ENCODE measurements at regions not wholly inside any gene's neighbourhood (a gene's known extent, or its start where the extent isn't known, plus 50 kb on each side); places are given as distances from the start of the nearest gene placed in this dataset.

DNA sequence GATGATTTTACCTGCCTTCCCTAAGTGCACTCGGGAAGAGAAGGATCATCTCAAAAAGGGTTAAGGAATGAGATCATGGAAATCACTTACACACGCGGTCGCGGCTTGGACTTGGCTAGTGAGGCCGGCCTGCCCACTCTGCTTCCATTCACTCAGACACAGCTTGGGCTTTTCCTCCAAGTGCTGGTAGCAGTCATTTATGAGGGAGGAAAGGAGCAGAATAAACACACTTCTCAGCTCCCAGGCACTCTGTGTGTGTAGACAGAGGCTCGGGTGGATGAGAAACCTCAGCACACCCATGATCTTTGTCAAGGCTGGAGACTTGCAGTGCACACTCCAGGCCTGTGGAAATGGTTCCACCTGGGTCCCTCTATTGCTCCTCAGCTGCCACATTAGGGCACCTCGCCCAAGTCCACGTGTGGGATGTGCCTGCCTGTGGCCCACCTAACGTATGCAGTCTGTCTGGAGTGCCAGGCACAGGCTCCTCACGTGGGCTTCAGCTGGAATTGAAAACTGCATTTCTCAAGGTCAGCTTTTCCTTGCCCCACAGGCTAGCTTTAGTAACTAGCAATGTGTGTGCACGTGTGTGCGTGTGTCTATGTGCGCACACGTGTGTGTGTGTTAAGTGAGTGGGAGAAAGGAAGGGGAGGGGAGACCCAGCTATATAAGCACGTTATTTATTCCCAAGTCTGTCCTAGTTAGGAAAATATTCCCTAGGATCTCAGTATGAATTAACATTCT is 288.4 kb downstream of the SOX11 start (continued):
- TF ChIP-seq SRF (IDR thresholded peaks at IDR 0.05; ENCODE audit: low read depth) (no peak), ZNF274 (IDR thresholded peaks at IDR 0.05; ENCODE audit: low read depth, low read length) (no peak), CEBPB (IDR thresholded peaks at IDR 0.05; ENCODE audit: low read depth) (no peak), EZH2 (IDR thresholded peaks at IDR 0.05) (no peak), YY1 (IDR thresholded peaks at IDR 0.05; ENCODE audit: extremely low read depth, insufficient replicate concordance, low read depth, low read length) (no peak), EGR1 (IDR thresholded peaks at IDR 0.05; ENCODE audit: low read depth) (no peak), POLR2A (IDR thresholded peaks at IDR 0.05; ENCODE audit: borderline replicate concordance, extremely low read depth, insufficient read depth, insufficient read length) (no peak)
- TF ChIP-seq, protein P1, sequence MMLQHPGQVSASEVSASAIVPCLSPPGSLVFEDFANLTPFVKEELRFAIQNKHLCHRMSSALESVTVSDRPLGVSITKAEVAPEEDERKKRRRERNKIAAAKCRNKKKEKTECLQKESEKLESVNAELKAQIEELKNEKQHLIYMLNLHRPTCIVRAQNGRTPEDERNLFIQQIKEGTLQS (IDR thresholded peaks at IDR 0.05) = no peak

DNA sequence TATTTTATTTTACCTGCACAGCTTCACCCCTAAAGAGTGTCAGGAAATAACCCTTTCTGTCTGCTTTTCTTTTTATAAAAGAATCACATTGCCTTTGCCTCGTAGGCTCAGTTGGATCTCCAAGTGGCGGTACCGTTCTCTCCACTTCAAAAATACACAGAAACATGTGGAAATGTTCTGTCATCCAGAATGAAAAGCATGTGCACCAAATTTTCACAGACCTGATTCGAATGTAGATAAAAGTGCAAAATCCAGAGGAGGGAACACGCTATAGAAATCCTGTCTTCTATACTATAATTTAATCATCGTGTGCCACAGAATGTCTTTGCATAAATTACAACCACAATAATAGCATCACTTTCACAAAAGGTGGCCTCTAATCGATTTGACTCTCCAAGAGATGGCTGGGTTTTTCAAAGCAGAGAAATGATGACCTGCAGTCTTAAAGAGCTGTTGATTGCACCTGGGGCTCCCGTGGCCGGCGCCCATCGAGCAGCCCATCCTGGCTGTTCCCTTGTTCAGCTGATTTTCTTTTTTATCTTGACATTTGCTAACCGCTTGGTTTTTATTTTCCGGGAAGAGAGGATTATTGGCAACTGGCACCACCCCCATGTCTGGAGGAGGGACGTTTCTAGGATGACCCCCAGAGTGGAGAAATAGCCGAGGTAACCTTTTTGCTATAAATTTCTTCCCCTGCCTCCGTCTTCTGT is 290.2 kb downstream of the SOX11 start:
- DNase-seq (ENCODE audit: low read depth, low spot score) (no peak), ATAC-seq (no peak)
- ChIA-PET CTCF (no interaction called here), POLR2A (no interaction called here), RAD21 (ENCODE audit: low non-redundant PET in 1 of 2, low total read pairs in 2 of 2, uncharacterized antibody in 2 of 2, unreplicated experiment in 2 of 2) (no interaction called here)
- H3K9me3 ChIP-seq (ENCODE audit: control insufficient read depth in 1 of 2, insufficient read depth in 1 of 2, low read depth in 1 of 2, low read length in 2 of 2) = peaks cover 0 to 14% of the 10 kb centered on the region in 2 experiments; a peak in 2 of 4 replicates
- TF ChIP-seq EZH2phosphoT487 (IDR thresholded peaks at IDR 0.05; ENCODE audit: borderline replicate concordance) (no peak), SRF (IDR thresholded peaks at IDR 0.05; ENCODE audit: low read depth) (no peak), RAD21 (IDR thresholded peaks at IDR 0.05; ENCODE audit: low read depth) (no peak), TCF7L2 (IDR thresholded peaks at IDR 0.05; ENCODE audit: borderline replicate concordance, extremely low read depth, insufficient read depth, insufficient read length) (no peak), CTCF (IDR thresholded peaks at IDR 0.05 in 2 of 3, conservative IDR thresholded peaks at IDR 0.05 in 1 of 3; ENCODE audit: borderline replicate concordance in 1 of 3, insufficient read depth in 1 of 3, low read depth in 2 of 3, low read length in 2 of 3) (no peak), ZBTB33 (IDR thresholded peaks at IDR 0.05; ENCODE audit: extremely low read depth, insufficient replicate concordance, low read length) (no peak), CBX3 (IDR thresholded peaks at IDR 0.05; ENCODE audit: low read depth) (no peak), ELF1 (IDR thresholded peaks at IDR 0.05; ENCODE audit: borderline replicate concordance, low read depth) (no peak), EGR1 (IDR thresholded peaks at IDR 0.05; ENCODE audit: low read depth) (no peak), SIN3A (IDR thresholded peaks at IDR 0.05; ENCODE audit: low read depth) (no peak), ZNF274 (IDR thresholded peaks at IDR 0.05; ENCODE audit: low read depth, low read length) (no peak), YY1 (IDR thresholded peaks at IDR 0.05; ENCODE audit: extremely low read depth, insufficient replicate concordance, low read depth, low read length) (no peak), JUND (IDR thresholded peaks at IDR 0.05) (no peak)
- TF ChIP-seq, protein P1 (IDR thresholded peaks at IDR 0.05) = no peak
- no peak overlapping the region for H3K9ac ChIP-seq (ENCODE audit: low read length)
- H3K4me1 ChIP-seq (ENCODE audit: control insufficient read depth in 1 of 2, insufficient read depth in 2 of 2, low read length in 2 of 2) = no peaks in the 10 kb centered on the region
- intact Hi-C loops (cut with micrococcal nuclease) = no loop called here
- no peaks in the 10 kb centered on the region for H3K27me3 ChIP-seq (ENCODE audit: insufficient read depth, low read length)
- H4K20me1 ChIP-seq (ENCODE audit: insufficient read depth) = no peaks in the 10 kb centered on the region
- no peak overlapping the region for H3K27ac ChIP-seq (ENCODE audit: low read depth, low read length)
- BruUV-seq (replicated peaks) = no TSS peak
- H2AFZ ChIP-seq (ENCODE audit: low read depth, low read length, poor library complexity, severe bottlenecking) = no peak overlapping the region
- H3K9me2 ChIP-seq (ENCODE audit: insufficient read depth) = no peaks in the 10 kb centered on the region
- no peak overlapping the region for H3K4me2 ChIP-seq (ENCODE audit: low read length)
- no peaks in the 10 kb centered on the region for H3K79me2 ChIP-seq (ENCODE audit: insufficient read depth, low read length)
- H3K4me3 ChIP-seq (replicated peaks in 1 of 2; ENCODE audit: low read depth in 1 of 2, low read length in 2 of 2) = no peak overlapping the region
- no peaks in the 10 kb centered on the region for H3K36me3 ChIP-seq (ENCODE audit: control insufficient read depth in 1 of 2, insufficient read depth in 2 of 2, low read length in 2 of 2)

All from HCT116 (cell line).